ENCODE measurements at regions not wholly inside any gene's neighbourhood (a gene's known extent, or its start where the extent isn't known, plus 50 kb on each side); places are given as distances from the start of the nearest gene placed in this dataset.

DNA sequence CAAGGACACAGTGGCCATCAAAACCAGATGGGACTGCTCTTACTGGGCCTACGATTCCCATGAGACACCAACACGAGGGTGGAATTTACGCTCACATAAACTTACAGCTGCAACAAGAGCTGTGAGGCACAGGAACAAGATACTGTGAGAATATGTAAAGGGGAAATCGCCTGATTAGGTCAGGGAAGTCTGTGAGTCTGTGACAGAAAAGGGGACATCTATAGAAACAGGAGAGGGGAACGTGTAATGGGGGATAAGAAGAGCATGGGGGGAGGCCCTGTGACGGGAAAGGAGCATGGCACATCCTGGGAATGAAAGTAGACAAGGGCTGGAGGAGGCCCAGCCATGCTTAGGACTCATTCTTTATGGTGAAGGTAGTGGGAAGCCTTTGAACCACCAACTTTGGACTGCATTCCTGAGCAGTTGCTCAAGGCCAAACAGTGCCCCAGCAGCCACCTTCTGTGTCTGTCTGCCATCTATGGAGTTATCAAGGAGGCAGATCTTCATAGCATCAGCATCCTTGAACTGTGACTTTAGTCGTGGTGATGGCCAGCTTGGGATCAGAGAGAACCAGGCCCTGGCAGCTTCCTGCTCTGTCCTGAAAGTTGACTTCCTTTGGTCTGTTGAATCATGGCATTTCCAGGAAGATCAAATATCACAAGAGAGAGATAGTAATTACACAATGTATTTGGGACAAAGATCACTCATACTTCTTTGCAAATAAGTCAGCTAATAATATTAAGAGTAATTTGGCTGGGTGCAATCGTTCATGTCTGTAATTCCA is 87.9 kb upstream of the FAM169A start:
- TF ChIP-seq, protein P1, sequence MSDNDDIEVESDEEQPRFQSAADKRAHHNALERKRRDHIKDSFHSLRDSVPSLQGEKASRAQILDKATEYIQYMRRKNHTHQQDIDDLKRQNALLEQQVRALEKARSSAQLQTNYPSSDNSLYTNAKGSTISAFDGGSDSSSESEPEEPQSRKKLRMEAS (IDR thresholded peaks at IDR 0.05; ENCODE audit: low read depth, low read length): no peak
- no peak for TF ChIP-seq CTCF (IDR thresholded peaks at IDR 0.05; ENCODE audit: low read depth, low read length)

All from NB4 (cell line).